GM12878 (cell line): ENCODE measurements at regions not wholly inside any gene's neighbourhood (a gene's known extent, or its start where the extent isn't known, plus 50 kb on each side); places are given as distances from the start of the nearest gene placed in this dataset.
A peak's percentile ranks its signal among the peaks of the same experiment; 100 is the strongest.

Experiments
- ATAC-seq: fragments of 200-7000 bp; cut with Tn5 transposase; 3 replicates; pipeline ENCODE4 v1.9.1; 2020; ENCODE audit warnings: mild to moderate bottlenecking, moderate library complexity
- BruUV-seq: library from RNA; stranded (reverse); fragments of 400-500 nt; replicated peaks from 2 replicates; lab custom pipeline; 2021; lab: Mats Ljungman, UMichigan
- CTCF ChIA-PET: fragments of 300-600 bp; sonication (Branson Sonifier 250); formaldehyde crosslinking; extraction: SDS; loops from one replicate; lab custom pipeline; 2021; ENCODE audit warnings: inconsistent platforms; lab: Yijun Ruan, JAX
- POLR2A ChIA-PET: fragments of 350-600 bp; formaldehyde crosslinking; extraction: SDS; loops from one replicate; lab custom pipeline; 2021; ENCODE audit warnings: inconsistent platforms; lab: Charles Lee
- RAD21 ChIA-PET: fragments of 300-600 bp; sonication (Branson Sonifier 250); formaldehyde crosslinking; loops from one replicate; lab custom pipeline; 2023; ENCODE audit warnings: antibody characterized with exemption; ENCODE audit not compliant: unreplicated experiment; lab: Charles Lee
- SMC1A ChIA-PET: fragments of 300-600 bp; sonication (Branson Sonifier 250); formaldehyde crosslinking; loops from one replicate; lab custom pipeline; 2023; ENCODE audit not compliant: unreplicated experiment, uncharacterized antibody; lab: Charles Lee
- DNase-seq: peaks from one replicate; pipeline ENCODE4 v3.0.0-alpha.2; 2011; ENCODE audit warnings: low read depth, low spot score
- FAIRE-seq: peaks from 3 replicates; lab custom pipeline; 2011; peaks lifted over from hg19 to GRCh38; lab: Jason Lieb, UNC
- H2AFZ ChIP-seq: 2 replicates; pipeline ENCODE4 v1.6.0; 2011; ENCODE audit warnings: low read depth, low read length, control low read depth; ENCODE audit not compliant: control insufficient read depth
- H3K27ac ChIP-seq: 2 replicates; pipeline ENCODE4 v1.5.1; 2011; ENCODE audit warnings: control low read depth; ENCODE audit not compliant: control insufficient read depth, insufficient read depth
- H3K27me3 ChIP-seq, 2 experiments: replicated peaks in 1 of 2; 2 replicates each; pipeline versions ENCODE4 v1.6.0 to v1.6.1; 2011; ENCODE audit warnings: low read length in 1 of 2; ENCODE audit not compliant: control insufficient read depth in 2 of 2, insufficient read depth in 2 of 2
- H3K36me3 ChIP-seq, 2 experiments: 2 replicates each; pipeline ENCODE4 v1.5.1; 2011; ENCODE audit warnings: low read length in 1 of 2; ENCODE audit not compliant: control insufficient read depth in 2 of 2, insufficient read depth in 2 of 2
- H3K4me1 ChIP-seq: 2 replicates; pipeline ENCODE4 v1.6.1; 2011; ENCODE audit warnings: mild to moderate bottlenecking, low read length, moderate library complexity, mixed read lengths; ENCODE audit not compliant: control insufficient read depth, insufficient read depth
- H3K4me2 ChIP-seq: 2 replicates; pipeline ENCODE4 v1.6.0; 2011; ENCODE audit warnings: control low read depth; ENCODE audit not compliant: control insufficient read depth, insufficient read depth
- H3K4me3 ChIP-seq: fragments of 200-600 bp; sonication (generic); 2 replicates; pipeline ENCODE4 v1.5.1; 2016
- H3K79me2 ChIP-seq: 2 replicates; pipeline ENCODE4 v1.6.0; 2011; ENCODE audit warnings: low read length; ENCODE audit not compliant: control insufficient read depth, insufficient read depth
- H3K9ac ChIP-seq: 2 replicates; pipeline ENCODE4 v1.8.0; 2011; ENCODE audit warnings: low read length, control low read depth, mixed read lengths; ENCODE audit not compliant: control insufficient read depth, insufficient read depth
- H3K9me3 ChIP-seq: replicated peaks from 3 replicates; pipeline ENCODE4 v1.5.1; 2011; ENCODE audit warnings: mild to moderate bottlenecking, low read length; ENCODE audit not compliant: control insufficient read depth, insufficient read depth
- H4K20me1 ChIP-seq: 2 replicates; pipeline ENCODE4 v1.6.0; 2011; ENCODE audit not compliant: control insufficient read depth, insufficient read depth
- BHLHE40 ChIP-seq, 2 experiments: fragments of 450-650 bp in 1 of 2; IDR thresholded peaks; 2 replicates each; pipeline ENCODE4 v1.6.1; 2011 to 2017; ENCODE audit warnings: low read depth in 2 of 2, borderline replicate concordance in 1 of 2, improper control_type of control experiment in 1 of 2, low read length in 1 of 2, mild to moderate bottlenecking in 1 of 2
- BMI1 ChIP-seq: fragments of 450-650 bp; IDR thresholded peaks from 2 replicates; pipeline ENCODE4 v1.6.1; 2016; ENCODE audit warnings: mild to moderate bottlenecking, moderate library complexity, borderline replicate concordance
- CBX5 ChIP-seq: sonication (generic); IDR thresholded peaks from 2 replicates; pipeline ENCODE4 v1.6.1; 2016; ENCODE audit warnings: low read depth, moderate library complexity, mild to moderate bottlenecking, inconsistent platforms
- EP300 ChIP-seq, 2 experiments: fragments of 150-350 bp in 1 of 2; IDR thresholded peaks; 2 replicates each; pipeline ENCODE4 v1.6.1; 2011 to 2012; ENCODE audit warnings: low read depth in 2 of 2, low read length in 2 of 2, borderline replicate concordance in 1 of 2, improper control_type of control experiment in 1 of 2, inconsistent platforms in 1 of 2; ENCODE audit not compliant: control insufficient read depth in 1 of 2
- IKZF2 ChIP-seq, 2 experiments: fragments of 450-650 bp; IDR thresholded peaks; 2 replicates each; pipeline ENCODE4 v1.6.1; 2017; ENCODE audit warnings: mild to moderate bottlenecking in 2 of 2, moderate library complexity in 2 of 2
- MEF2B ChIP-seq: fragments of 450-650 bp; IDR thresholded peaks from 2 replicates; pipeline ENCODE4 v1.6.1; 2018; ENCODE audit warnings: mild to moderate bottlenecking, moderate library complexity; ENCODE audit not compliant: partially characterized antibody, poor library complexity, severe bottlenecking
- PML ChIP-seq: IDR thresholded peaks from 2 replicates; pipeline ENCODE4 v1.6.1; 2012; ENCODE audit warnings: low read length, inconsistent platforms
- ZNF207 ChIP-seq: fragments of 450-650 bp; IDR thresholded peaks from 2 replicates; pipeline ENCODE4 v1.6.1; 2014; ENCODE audit warnings: antibody characterized with exemption, mild to moderate bottlenecking, borderline replicate concordance
- whole genome bisulfite sequencing: methylation state at CpG from one replicate; pipeline ENCODE4 v1.1.6; 2016; ENCODE audit warnings: low lambda C conversion rate; ENCODE audit not compliant: insufficient replicate concordance, insufficient coverage; ENCODE audit errors: missing lambda C conversion rate; 5-methylcytosine and 5-hydroxymethylcytosine counted together
- in situ Hi-C: fragments of 300-500 bp; cut with MboI; formaldehyde crosslinking; loops from 9 replicates; pipeline ENCODE4 v1.14.3; 2018; ENCODE audit warnings: mixed read lengths
- intact Hi-C: fragments of 100-400 bp; cut with micrococcal nuclease; formaldehyde crosslinking; loops from one replicate; pipeline ENCODE4 v1.14.2; 2022; ENCODE audit not compliant: unreplicated experiment
- TF ChIP-seq, protein P1 (sequence below): fragments of 450-650 bp; IDR thresholded peaks from 2 replicates; pipeline ENCODE4 v1.6.1; 2017; ENCODE audit warnings: mild to moderate bottlenecking, moderate library complexity
- TF ChIP-seq, protein P2 (sequence below): fragments of 450-650 bp; IDR thresholded peaks from 2 replicates; pipeline ENCODE4 v1.6.1; 2014; ENCODE audit warnings: mild to moderate bottlenecking

DNA sequence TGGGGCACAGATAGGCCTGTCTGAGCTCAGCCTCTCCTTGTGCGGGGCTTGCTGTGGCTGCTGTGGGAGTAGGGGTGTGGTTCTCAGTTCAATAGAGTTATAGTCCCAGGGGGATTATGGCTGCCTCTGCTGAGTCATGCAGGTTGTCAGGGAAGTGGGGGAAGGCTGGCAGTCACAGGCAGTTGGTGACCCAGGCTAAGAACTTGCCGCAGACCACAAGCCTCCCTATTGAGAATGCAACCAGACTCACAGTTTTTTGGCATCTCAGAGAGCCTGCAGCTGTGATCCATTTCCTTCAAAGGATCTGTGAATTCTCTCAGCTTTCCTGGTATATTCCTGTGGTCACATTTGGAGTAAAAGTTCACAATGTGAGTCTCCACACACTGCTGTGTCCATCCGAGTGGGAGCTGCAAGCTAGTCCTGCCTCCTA, 364.9 kb downstream of the ZNF674 start (continued):
- peak in 1 of 2 experiments; percentile 33; a peak in 1 of 4 replicates for TF ChIP-seq EP300 (IDR thresholded peaks at IDR 0.05; ENCODE audit: borderline replicate concordance in 1 of 2, control insufficient read depth in 1 of 2, low read depth in 2 of 2, low read length in 2 of 2)
- no peak for TF ChIP-seq ZNF207
- TF ChIP-seq BMI1: 0 out of 2 replicates have a peak, but pooled peaks have one; percentile 41
- peak; percentile 38 to 55; a peak in 1 of 4 replicates for TF ChIP-seq IKZF2 (IDR thresholded peaks at IDR 0.05)
- no peak for TF ChIP-seq PML
- TF ChIP-seq CBX5: no peak
- TF ChIP-seq, protein P1, sequence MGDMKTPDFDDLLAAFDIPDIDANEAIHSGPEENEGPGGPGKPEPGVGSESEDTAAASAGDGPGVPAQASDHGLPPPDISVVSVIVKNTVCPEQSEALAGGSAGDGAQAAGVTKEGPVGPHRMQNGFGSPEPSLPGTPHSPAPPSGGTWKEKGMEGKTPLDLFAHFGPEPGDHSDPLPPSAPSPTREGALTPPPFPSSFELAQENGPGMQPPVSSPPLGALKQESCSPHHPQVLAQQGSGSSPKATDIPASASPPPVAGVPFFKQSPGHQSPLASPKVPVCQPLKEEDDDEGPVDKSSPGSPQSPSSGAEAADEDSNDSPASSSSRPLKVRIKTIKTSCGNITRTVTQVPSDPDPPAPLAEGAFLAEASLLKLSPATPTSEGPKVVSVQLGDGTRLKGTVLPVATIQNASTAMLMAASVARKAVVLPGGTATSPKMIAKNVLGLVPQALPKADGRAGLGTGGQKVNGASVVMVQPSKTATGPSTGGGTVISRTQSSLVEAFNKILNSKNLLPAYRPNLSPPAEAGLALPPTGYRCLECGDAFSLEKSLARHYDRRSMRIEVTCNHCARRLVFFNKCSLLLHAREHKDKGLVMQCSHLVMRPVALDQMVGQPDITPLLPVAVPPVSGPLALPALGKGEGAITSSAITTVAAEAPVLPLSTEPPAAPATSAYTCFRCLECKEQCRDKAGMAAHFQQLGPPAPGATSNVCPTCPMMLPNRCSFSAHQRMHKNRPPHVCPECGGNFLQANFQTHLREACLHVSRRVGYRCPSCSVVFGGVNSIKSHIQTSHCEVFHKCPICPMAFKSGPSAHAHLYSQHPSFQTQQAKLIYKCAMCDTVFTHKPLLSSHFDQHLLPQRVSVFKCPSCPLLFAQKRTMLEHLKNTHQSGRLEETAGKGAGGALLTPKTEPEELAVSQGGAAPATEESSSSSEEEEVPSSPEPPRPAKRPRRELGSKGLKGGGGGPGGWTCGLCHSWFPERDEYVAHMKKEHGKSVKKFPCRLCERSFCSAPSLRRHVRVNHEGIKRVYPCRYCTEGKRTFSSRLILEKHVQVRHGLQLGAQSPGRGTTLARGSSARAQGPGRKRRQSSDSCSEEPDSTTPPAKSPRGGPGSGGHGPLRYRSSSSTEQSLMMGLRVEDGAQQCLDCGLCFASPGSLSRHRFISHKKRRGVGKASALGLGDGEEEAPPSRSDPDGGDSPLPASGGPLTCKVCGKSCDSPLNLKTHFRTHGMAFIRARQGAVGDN: no peak
- TF ChIP-seq MEF2B: peak; percentile 92

DNA sequence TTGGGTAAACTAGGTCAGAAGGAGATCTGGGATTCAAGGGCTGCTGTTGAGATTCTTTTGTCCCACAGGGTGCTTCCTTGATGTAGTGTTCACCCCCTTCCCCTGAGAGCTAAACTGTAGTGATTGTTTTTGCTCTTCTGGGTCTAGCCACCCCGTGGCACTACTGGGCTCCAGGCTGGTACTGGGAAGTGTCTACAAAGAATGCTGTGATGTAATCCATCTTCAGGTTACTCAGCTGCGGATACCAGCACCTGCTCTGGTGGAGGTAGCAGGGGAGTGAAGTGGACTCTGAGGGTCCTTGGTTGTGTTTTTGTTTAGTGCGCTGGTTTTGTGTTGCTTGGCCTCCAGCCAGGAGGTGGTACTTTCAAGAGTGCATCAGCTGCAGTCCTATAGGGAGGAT, 365.5 kb downstream of the ZNF674 start:
- DNase-seq (no peak), ATAC-seq (peak; percentile 52), FAIRE-seq (no peak)
- TF ChIP-seq, protein P2, sequence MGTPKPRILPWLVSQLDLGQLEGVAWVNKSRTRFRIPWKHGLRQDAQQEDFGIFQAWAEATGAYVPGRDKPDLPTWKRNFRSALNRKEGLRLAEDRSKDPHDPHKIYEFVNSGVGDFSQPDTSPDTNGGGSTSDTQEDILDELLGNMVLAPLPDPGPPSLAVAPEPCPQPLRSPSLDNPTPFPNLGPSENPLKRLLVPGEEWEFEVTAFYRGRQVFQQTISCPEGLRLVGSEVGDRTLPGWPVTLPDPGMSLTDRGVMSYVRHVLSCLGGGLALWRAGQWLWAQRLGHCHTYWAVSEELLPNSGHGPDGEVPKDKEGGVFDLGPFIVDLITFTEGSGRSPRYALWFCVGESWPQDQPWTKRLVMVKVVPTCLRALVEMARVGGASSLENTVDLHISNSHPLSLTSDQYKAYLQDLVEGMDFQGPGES: no peak
- no peak for TF ChIP-seq BHLHE40 (IDR thresholded peaks at IDR 0.05; ENCODE audit: borderline replicate concordance in 1 of 2, low read depth in 2 of 2, low read length in 1 of 2)
- Histone ChIP-seq H3K4me1 (no peaks in the 10 kb centered on the region), H3K4me3 (no peak overlapping the region), H3K79me2 (no peaks in the 10 kb centered on the region), H3K27ac (no peak overlapping the region), H3K9ac (no peak overlapping the region), H4K20me1 (no peaks in the 10 kb centered on the region), H3K36me3 (no peaks in the 10 kb centered on the region), H3K9me3 (no peaks in the 10 kb centered on the region; the same call in 2 of the 3 replicates), H3K4me2 (no peak overlapping the region), H2AFZ (no peak overlapping the region), H3K27me3 (no peaks in the 10 kb centered on the region)
- 3% methylated on average over 3 of the region's 3 CpGs for WGBS
- POLR2A ChIA-PET: no interaction called here
- CTCF ChIA-PET: no interaction called here
- in situ Hi-C loops: no loop called here
- no TSS peak for BruUV-seq
- intact Hi-C loops: loop anchor here (5.0 kb wide), 1 partner anchor 467 kb away; no protein-coding TSS in a partner anchor
- SMC1A ChIA-PET: no interaction called here
- RAD21 ChIA-PET: no interaction called here
